ENCODE measurements at regions not wholly inside any gene's neighbourhood (a gene's known extent, or its start where the extent isn't known, plus 50 kb on each side); places are given as distances from the start of the nearest gene placed in this dataset.

DNA sequence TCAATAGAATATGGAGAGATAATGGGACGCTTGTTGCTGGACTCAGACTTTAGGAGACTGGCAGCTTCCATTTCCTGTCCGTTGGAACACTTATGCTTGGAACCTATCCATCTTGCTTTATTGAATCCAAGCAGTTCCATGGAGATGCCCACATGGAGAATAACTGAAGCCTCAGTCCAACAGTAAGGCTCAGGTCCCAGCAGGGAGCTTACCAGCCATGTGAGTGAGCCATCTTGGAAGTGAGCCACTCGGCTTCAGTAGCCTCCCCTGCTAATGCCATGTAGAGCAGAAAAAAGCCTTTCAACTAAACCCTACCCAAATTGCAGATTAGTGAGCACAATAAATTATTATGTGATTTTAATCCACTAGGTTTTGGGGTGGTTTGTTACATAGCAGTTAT lies 538.8 kb upstream of the STXBP6 start:
- no peak overlapping the region for H3K4me3 ChIP-seq (ENCODE audit: low read depth, low read length)
- CTCF ChIA-PET = no interaction called here
- no peak for DNase-seq (ENCODE audit: low read depth, low spot score)
- TF ChIP-seq CTCF (IDR thresholded peaks at IDR 0.05; ENCODE audit: insufficient read depth, low read length, missing control alignments) = no peak
- POLR2A ChIA-PET = no interaction called here

DNA sequence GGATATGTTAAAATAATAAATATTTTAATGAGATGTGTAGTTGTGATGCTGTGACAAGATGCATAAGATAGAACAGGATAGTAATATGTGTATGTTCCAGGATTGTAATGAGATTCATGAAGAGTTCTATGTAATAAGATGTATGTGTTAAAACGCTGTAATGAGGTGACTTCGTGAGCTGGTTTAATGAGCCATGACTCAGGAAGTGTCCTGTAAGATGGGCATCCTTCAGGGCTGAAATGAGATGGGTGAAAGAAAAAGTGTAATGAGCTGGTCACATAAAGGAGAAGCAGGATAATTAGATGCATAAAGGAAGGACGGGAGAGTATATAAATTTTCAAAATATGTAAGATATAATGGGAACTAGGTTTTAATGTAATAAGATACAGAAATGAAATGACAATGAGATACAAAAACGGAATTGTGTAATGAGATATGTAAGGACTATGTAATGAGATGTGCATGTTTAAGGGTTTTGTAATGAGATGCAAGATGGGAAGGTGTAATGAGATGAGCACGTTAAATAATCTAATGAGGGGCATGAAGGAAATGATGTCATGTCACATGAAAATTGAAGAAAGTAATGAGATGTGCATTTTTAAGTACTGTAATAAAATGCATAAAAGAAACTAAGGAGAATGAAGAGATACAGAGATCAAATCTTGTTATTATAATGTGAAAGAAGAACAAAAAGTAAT lies 524.8 kb upstream of the STXBP6 start:
- CTCF ChIA-PET = no interaction called here
- no peak for DNase-seq (ENCODE audit: low read depth, low spot score)
- TF ChIP-seq CTCF (IDR thresholded peaks at IDR 0.05; ENCODE audit: insufficient read depth, low read length, missing control alignments) = no peak
- no peak overlapping the region for H3K4me3 ChIP-seq (ENCODE audit: low read depth, low read length)
- POLR2A ChIA-PET = no interaction called here

DNA sequence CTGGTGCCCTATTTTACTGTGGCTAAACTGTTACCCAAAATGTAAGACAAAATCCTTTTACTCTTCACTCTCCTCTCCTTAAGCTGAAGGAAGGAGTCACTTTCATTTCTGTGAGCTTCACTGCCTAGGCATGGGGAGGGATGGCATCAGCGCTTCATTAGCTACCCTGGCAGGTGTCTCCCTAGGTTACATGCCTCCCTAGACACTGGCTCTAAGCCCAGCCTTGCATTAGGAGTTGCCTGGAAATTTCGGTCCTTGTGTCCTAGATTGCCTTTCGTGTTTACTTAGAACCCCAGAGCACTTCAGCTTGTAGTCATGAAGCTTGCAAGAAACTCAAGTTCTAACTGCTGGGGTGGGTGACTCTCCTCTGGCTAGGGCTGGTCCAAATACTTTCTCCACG lies 520.5 kb upstream of the STXBP6 start:
- TF ChIP-seq CTCF (IDR thresholded peaks at IDR 0.05; ENCODE audit: insufficient read depth, low read length, missing control alignments) = no peak
- H3K4me3 ChIP-seq (ENCODE audit: low read depth, low read length) = no peak overlapping the region
- ChIA-PET CTCF (no interaction called here), POLR2A (no interaction called here)
- no peak for DNase-seq (ENCODE audit: low read depth, low spot score)

- no peak for TF ChIP-seq CTCF (IDR thresholded peaks at IDR 0.05; ENCODE audit: insufficient read depth, low read length, missing control alignments)
- POLR2A ChIA-PET = no interaction called here
- CTCF ChIA-PET = no interaction called here
- H3K4me3 ChIP-seq (ENCODE audit: low read depth, low read length) = no peak overlapping the region
- DNase-seq (ENCODE audit: low read depth, low spot score) = no peak
Observed at GRCh38 chr14:25557466-25557865, 507.5 kb upstream of the STXBP6 start.

GRCh38 chr14:25552826-25553225 lies 502.9 kb upstream of the STXBP6 start:
- DNase-seq (ENCODE audit: low read depth, low spot score) = no peak
- no peak for TF ChIP-seq CTCF (IDR thresholded peaks at IDR 0.05; ENCODE audit: insufficient read depth, low read length, missing control alignments)
- ChIA-PET CTCF (no interaction called here), POLR2A (no interaction called here)
- no peak overlapping the region for H3K4me3 ChIP-seq (ENCODE audit: low read depth, low read length)

DNA sequence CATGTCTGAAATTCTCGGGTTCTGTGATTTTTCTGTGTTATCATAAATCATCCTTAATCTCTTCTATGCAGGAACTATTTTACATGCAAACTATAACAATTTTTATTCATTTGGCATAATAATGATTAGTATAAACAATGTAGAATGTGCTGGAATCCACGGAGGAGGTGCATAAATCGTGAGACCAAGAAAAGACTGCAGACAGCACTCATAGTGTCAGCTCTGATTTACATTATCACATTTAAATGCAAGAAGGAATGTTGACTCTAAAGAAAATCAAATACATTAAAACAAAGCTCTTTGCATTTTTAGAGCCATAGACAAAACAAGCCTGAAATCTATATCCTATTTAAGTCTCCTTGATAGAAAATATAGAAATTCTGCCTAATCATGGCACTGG lies 501.7 kb upstream of the STXBP6 start:
- CTCF ChIA-PET = no interaction called here
- no peak for TF ChIP-seq CTCF (IDR thresholded peaks at IDR 0.05; ENCODE audit: insufficient read depth, low read length, missing control alignments)
- H3K4me3 ChIP-seq (ENCODE audit: low read depth, low read length) = no peak overlapping the region
- DNase-seq (ENCODE audit: low read depth, low spot score) = no peak
- POLR2A ChIA-PET = no interaction called here

Measured in AG04449 (cell line).